ENCODE measurements at regions not wholly inside any gene's neighbourhood (a gene's known extent, or its start where the extent isn't known, plus 50 kb on each side); places are given as distances from the start of the nearest gene placed in this dataset.

DNA sequence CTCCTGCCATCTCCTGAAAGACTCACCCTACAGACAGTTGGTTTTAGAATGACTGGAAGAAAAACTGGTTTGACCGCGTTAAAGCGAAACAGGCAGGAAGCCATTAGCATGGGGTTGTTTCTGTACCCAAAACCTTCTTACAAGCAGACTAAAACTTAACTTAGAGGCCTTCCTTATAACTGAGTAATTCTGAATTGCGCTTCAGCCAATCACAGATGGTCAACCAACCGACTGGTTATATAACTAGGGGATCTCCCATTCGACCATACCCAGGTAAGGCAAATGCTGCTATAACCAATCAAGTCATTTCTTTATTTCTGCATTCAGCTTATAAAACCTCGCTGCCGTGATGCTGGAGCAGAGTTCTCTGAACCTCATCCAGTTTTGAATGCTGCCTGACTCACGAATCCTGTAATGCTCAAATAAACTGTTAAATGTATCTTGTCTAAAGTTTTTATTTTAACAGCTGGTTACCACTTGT lies 87.8 kb upstream of the DRD2 start:
- TF ChIP-seq ZFP30 (CRISPR knock-in tag; IDR thresholded peaks at IDR 0.05): no peak
- no peak for TF ChIP-seq TCF4 (CRISPR knock-in tag; IDR thresholded peaks at IDR 0.05; ENCODE audit: borderline replicate concordance)
- no peak for TF ChIP-seq ZFP3 (CRISPR knock-in tag; IDR thresholded peaks at IDR 0.05)
- TF ChIP-seq, protein P1, sequence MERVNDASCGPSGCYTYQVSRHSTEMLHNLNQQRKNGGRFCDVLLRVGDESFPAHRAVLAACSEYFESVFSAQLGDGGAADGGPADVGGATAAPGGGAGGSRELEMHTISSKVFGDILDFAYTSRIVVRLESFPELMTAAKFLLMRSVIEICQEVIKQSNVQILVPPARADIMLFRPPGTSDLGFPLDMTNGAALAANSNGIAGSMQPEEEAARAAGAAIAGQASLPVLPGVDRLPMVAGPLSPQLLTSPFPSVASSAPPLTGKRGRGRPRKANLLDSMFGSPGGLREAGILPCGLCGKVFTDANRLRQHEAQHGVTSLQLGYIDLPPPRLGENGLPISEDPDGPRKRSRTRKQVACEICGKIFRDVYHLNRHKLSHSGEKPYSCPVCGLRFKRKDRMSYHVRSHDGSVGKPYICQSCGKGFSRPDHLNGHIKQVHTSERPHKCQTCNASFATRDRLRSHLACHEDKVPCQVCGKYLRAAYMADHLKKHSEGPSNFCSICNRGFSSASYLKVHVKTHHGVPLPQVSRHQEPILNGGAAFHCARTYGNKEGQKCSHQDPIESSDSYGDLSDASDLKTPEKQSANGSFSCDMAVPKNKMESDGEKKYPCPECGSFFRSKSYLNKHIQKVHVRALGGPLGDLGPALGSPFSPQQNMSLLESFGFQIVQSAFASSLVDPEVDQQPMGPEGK (CRISPR knock-in tag; IDR thresholded peaks at IDR 0.05; ENCODE audit: borderline replicate concordance): no peak
- no peak for TF ChIP-seq PPARA (CRISPR knock-in tag; IDR thresholded peaks at IDR 0.05; ENCODE audit: borderline replicate concordance)
- TF ChIP-seq ZNF70 (CRISPR knock-in tag; IDR thresholded peaks at IDR 0.05): no peak
- TF ChIP-seq, protein P2, sequence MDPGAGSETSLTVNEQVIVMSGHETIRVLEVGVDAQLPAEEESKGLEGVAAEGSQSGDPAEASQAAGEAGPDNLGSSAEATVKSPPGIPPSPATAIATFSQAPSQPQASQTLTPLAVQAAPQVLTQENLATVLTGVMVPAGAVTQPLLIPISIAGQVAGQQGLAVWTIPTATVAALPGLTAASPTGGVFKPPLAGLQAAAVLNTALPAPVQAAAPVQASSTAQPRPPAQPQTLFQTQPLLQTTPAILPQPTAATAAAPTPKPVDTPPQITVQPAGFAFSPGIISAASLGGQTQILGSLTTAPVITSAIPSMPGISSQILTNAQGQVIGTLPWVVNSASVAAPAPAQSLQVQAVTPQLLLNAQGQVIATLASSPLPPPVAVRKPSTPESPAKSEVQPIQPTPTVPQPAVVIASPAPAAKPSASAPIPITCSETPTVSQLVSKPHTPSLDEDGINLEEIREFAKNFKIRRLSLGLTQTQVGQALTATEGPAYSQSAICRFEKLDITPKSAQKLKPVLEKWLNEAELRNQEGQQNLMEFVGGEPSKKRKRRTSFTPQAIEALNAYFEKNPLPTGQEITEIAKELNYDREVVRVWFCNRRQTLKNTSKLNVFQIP (CRISPR knock-in tag; IDR thresholded peaks at IDR 0.05; ENCODE audit: borderline replicate concordance, low read depth): no peak
- TF ChIP-seq ISL1 (CRISPR knock-in tag; IDR thresholded peaks at IDR 0.05): no peak
- TF ChIP-seq CSDC2 (CRISPR knock-in tag; IDR thresholded peaks at IDR 0.05): no peak
- TF ChIP-seq RARB (CRISPR knock-in tag; IDR thresholded peaks at IDR 0.05): no peak
- no peak for TF ChIP-seq ZC3H10 (CRISPR knock-in tag; IDR thresholded peaks at IDR 0.05)
